SIG-M5 treated with dmso at 0.1 percent for 504 hours (cell line): ENCODE measurements at regions not wholly inside any gene's neighbourhood (a gene's known extent, or its start where the extent isn't known, plus 50 kb on each side); places are given as distances from the start of the nearest gene placed in this dataset.
"Not testable (repeated sequence)": the region's sequence is repeated elsewhere in the genome, so short reads cannot be mapped to it uniquely, and the experiment has no call there.

Source experiments
- DNase-seq: peaks from one replicate; lab custom pipeline; 2025; ENCODE audit not compliant: unreplicated experiment; lab: John Stamatoyannopoulos, UW

- DNase-seq = no peak
Measured at GRCh38 chr14:30069536-30069935, 141.9 kb upstream of the PRKD1 start.

- not testable (repeated sequence) for DNase-seq
Measured at GRCh38 chr14:30072454-30072853, 144.8 kb upstream of the PRKD1 start.

- no peak for DNase-seq
Measured at GRCh38 chr14:30077946-30078345, 150.3 kb upstream of the PRKD1 start.

- no peak for DNase-seq
Measured at GRCh38 chr14:30078811-30079402, 151.3 kb upstream of the PRKD1 start.

- no peak for DNase-seq
Measured at GRCh38 chr14:30082486-30082885, 154.8 kb upstream of the PRKD1 start.

- no peak for DNase-seq
Measured at GRCh38 chr14:30084811-30085210, 157.2 kb upstream of the PRKD1 start.

GRCh38 chr14:30085943-30086342 lies 158.3 kb upstream of the PRKD1 start:
- DNase-seq = no peak

GRCh38 chr14:30088620-30089019 lies 161.0 kb upstream of the PRKD1 start:
- DNase-seq = no peak

- DNase-seq = no peak
Measured at GRCh38 chr14:30108975-30109700, 181.5 kb upstream of the PRKD1 start.

- no peak for DNase-seq
Measured at GRCh38 chr14:30114051-30114450, 186.4 kb upstream of the PRKD1 start.

- no peak for DNase-seq
Measured at GRCh38 chr14:30115756-30116155, 188.1 kb upstream of the PRKD1 start.

GRCh38 chr14:30118992-30119640 lies 191.5 kb upstream of the PRKD1 start:
- no peak for DNase-seq

- no peak for DNase-seq
Measured at GRCh38 chr14:30125322-30125979, 197.8 kb upstream of the PRKD1 start.

- DNase-seq = no peak
Measured at GRCh38 chr14:30129807-30130206, 202.2 kb upstream of the PRKD1 start.

- no peak for DNase-seq
Measured at GRCh38 chr14:30131581-30132097, 204.0 kb upstream of the PRKD1 start.

- DNase-seq = no peak
Measured at GRCh38 chr14:30132196-30132595, 204.5 kb upstream of the PRKD1 start.

GRCh38 chr14:30134936-30135335 lies 207.3 kb upstream of the PRKD1 start:
- DNase-seq = no peak

- no peak for DNase-seq
Measured at GRCh38 chr14:30138567-30138966, 210.9 kb upstream of the PRKD1 start.

GRCh38 chr14:30142216-30142615 lies 214.6 kb upstream of the PRKD1 start:
- DNase-seq = no peak

GRCh38 chr14:30143627-30144026 lies 216.0 kb upstream of the PRKD1 start:
- no peak for DNase-seq

- no peak for DNase-seq
Measured at GRCh38 chr14:30153717-30154116, 226.1 kb upstream of the PRKD1 start.

GRCh38 chr14:30156571-30156970 lies 228.9 kb upstream of the PRKD1 start:
- no peak for DNase-seq
